Gastroesophageal sphincter (tissue), 3 donors: ENCODE measurements at regions not wholly inside any gene's neighbourhood (a gene's known extent, or its start where the extent isn't known, plus 50 kb on each side); places are given as distances from the start of the nearest gene placed in this dataset.

ENCODE experiments used
- POLR2A ChIP-seq, 2 donors: fragments of 450-650 bp; IDR thresholded peaks; one replicate each; pipeline ENCODE4 v1.6.1; 2017; ENCODE audit warnings: antibody characterized with exemption in 2 of 2, mild to moderate bottlenecking in 2 of 2, moderate library complexity in 1 of 2
- TF ChIP-seq, protein P1 (sequence below), 4 experiments: fragments of 200-600 bp in 2 of 4; fragments of 450-650 bp in 2 of 4; sonication (generic) in 1 of 4; IDR thresholded peaks; one replicate each; pipeline ENCODE4 v1.5.1; 2017 to 2019; ENCODE audit warnings: antibody characterized with exemption in 4 of 4, mild to moderate bottlenecking in 2 of 4, moderate library complexity in 2 of 4

DNA sequence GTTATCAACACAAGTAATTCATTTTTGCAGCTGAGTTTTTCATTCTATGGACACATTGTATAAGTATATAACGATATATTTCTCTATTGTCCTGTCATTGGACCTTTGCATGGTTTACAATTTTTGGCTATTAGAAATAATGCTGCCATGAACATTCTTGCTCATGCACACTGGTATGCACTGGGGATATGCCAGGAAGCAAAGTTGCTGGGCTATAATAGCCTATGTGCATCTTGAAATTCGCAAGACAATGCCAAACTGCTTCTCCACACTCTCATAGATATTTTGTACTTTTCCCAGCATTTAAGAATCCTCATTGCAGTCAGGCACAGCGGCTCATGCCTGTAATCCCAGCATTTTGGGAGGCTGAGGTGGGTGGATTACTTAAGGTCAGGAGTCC is 852.6 kb upstream of the ID2 start:
- no peak for TF ChIP-seq POLR2A (IDR thresholded peaks at IDR 0.05)
- TF ChIP-seq, protein P1, sequence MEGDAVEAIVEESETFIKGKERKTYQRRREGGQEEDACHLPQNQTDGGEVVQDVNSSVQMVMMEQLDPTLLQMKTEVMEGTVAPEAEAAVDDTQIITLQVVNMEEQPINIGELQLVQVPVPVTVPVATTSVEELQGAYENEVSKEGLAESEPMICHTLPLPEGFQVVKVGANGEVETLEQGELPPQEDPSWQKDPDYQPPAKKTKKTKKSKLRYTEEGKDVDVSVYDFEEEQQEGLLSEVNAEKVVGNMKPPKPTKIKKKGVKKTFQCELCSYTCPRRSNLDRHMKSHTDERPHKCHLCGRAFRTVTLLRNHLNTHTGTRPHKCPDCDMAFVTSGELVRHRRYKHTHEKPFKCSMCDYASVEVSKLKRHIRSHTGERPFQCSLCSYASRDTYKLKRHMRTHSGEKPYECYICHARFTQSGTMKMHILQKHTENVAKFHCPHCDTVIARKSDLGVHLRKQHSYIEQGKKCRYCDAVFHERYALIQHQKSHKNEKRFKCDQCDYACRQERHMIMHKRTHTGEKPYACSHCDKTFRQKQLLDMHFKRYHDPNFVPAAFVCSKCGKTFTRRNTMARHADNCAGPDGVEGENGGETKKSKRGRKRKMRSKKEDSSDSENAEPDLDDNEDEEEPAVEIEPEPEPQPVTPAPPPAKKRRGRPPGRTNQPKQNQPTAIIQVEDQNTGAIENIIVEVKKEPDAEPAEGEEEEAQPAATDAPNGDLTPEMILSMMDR (IDR thresholded peaks at IDR 0.05), result no peak
